HepG2 (cell line): ENCODE measurements at regions not wholly inside any gene's neighbourhood (a gene's known extent, or its start where the extent isn't known, plus 50 kb on each side); places are given as distances from the start of the nearest gene placed in this dataset.

Source experiments
- ATAC-seq: fragments of 200-7000 bp; cut with Tn5 transposase; 3 replicates; pipeline ENCODE4 v1.9.1; 2020; ENCODE audit warnings: mild to moderate bottlenecking, moderate library complexity
- BruUV-seq: library from RNA; stranded (reverse); fragments of 400-500 nt; replicated peaks from 2 replicates; lab custom pipeline; 2021; lab: Mats Ljungman, UMichigan
- CTCF ChIA-PET: fragments of 300-600 bp; formaldehyde crosslinking; extraction: SDS; loops from one replicate; lab custom pipeline; 2021; ENCODE audit warnings: low total read pairs, inconsistent platforms, low intra/inter-chr PET ratio; lab: Yijun Ruan, JAX
- POLR2A ChIA-PET: fragments of 350-600 bp; sonication (Branson Sonifier 250); formaldehyde crosslinking; loops from one replicate; lab custom pipeline; 2020; ENCODE audit warnings: antibody characterized with exemption, inconsistent platforms; lab: Yijun Ruan, JAX
- DNase-seq: peaks from one replicate; pipeline ENCODE4 v3.0.0-alpha.2; 2015; ENCODE audit warnings: low spot score
- FAIRE-seq: peaks from 3 replicates; lab custom pipeline; 2011; peaks lifted over from hg19 to GRCh38; lab: Jason Lieb, UNC
- H2AFZ ChIP-seq: one replicate; pipeline ENCODE4 v1.6.1; 2011; ENCODE audit warnings: low read length, inconsistent platforms
- H3K27ac ChIP-seq: fragments of 300-600 bp; 3 replicates; pipeline ENCODE4 v1.8.0; 2011; ENCODE audit warnings: mixed run types, mild to moderate bottlenecking, mixed read lengths, low read length, inconsistent platforms; ENCODE audit not compliant: insufficient read depth; ENCODE audit errors: extremely low read length
- H3K27me3 ChIP-seq, 2 experiments: fragments of 200-600 bp in 1 of 2; 2 replicates in 1 of 2; 3 replicates in 1 of 2; pipeline versions ENCODE4 v1.6.0 to v1.8.0; 2011; ENCODE audit warnings: low read length in 2 of 2, mild to moderate bottlenecking in 2 of 2, moderate library complexity in 2 of 2, inconsistent platforms in 1 of 2; ENCODE audit not compliant: insufficient read depth in 2 of 2, control insufficient read depth in 1 of 2
- H3K36me3 ChIP-seq, 2 experiments: fragments of 200-600 bp in 1 of 2; replicated peaks in 1 of 2; 2 replicates in 1 of 2; 3 replicates in 1 of 2; pipeline versions ENCODE4 v1.5.1 to v1.8.0; 2011; ENCODE audit warnings: low read length in 2 of 2, inconsistent platforms in 1 of 2; ENCODE audit not compliant: insufficient read depth in 2 of 2, control insufficient read depth in 1 of 2
- H3K4me1 ChIP-seq: 2 replicates; pipeline ENCODE4 v1.5.1; 2012; ENCODE audit warnings: low read length, inconsistent platforms; ENCODE audit not compliant: insufficient read depth
- H3K4me2 ChIP-seq: 2 replicates; pipeline ENCODE4 v1.6.0; 2011; ENCODE audit warnings: low read depth, low read length, inconsistent platforms
- H3K4me3 ChIP-seq, 3 experiments: fragments of 200-600 bp in 1 of 3; sonication (generic), shearing (Covaris generic) in 1 of 3; replicated peaks in 1 of 3; 2 replicates each; pipeline ENCODE4 v1.5.1; 2011 to 2016; ENCODE audit warnings: low read length in 3 of 3, inconsistent platforms in 2 of 3, low read depth in 2 of 3, mild to moderate bottlenecking in 2 of 3, control low read depth in 1 of 3, mixed read lengths in 1 of 3; ENCODE audit not compliant: insufficient read depth in 1 of 3
- H3K79me2 ChIP-seq: one replicate; pipeline ENCODE4 v1.6.1; 2011; ENCODE audit warnings: low read length, inconsistent platforms; ENCODE audit not compliant: insufficient read depth
- H3K9ac ChIP-seq: 2 replicates; pipeline ENCODE4 v1.6.0; 2011; ENCODE audit warnings: mild to moderate bottlenecking, low read depth, low read length, inconsistent platforms; ENCODE audit not compliant: insufficient read depth
- H3K9me3 ChIP-seq: 2 replicates; pipeline ENCODE4 v1.5.1; 2012; ENCODE audit warnings: mild to moderate bottlenecking, low read length
- H4K20me1 ChIP-seq: 2 replicates; pipeline ENCODE4 v1.6.0; 2011; ENCODE audit warnings: inconsistent platforms, mild to moderate bottlenecking, low read length, moderate library complexity; ENCODE audit not compliant: insufficient read depth
- NAIF1 ChIP-seq: sonication (generic); formaldehyde crosslinking; IDR thresholded peaks from 2 replicates; pipeline ENCODE4 v1.5.0; 2020; ENCODE audit warnings: mild to moderate bottlenecking, missing genetic modification reagents, borderline replicate concordance
- PHF21A ChIP-seq: sonication (generic); formaldehyde crosslinking; IDR thresholded peaks from 2 replicates; pipeline ENCODE4 v1.5.0; 2020; ENCODE audit warnings: mild to moderate bottlenecking, missing genetic modification reagents
- PHF5A ChIP-seq: IDR thresholded peaks from one replicate; pipeline ENCODE4 v1.6.1; 2018; ENCODE audit warnings: low read depth, missing genetic modification reagents; ENCODE audit not compliant: unreplicated experiment
- PPARG ChIP-seq: conservative IDR thresholded peaks from 2 replicates; pipeline ENCODE4 v1.6.1; 2016; ENCODE audit warnings: missing biosample characterization, missing genetic modification reagents
- PRDM4 ChIP-seq: sonication (generic); formaldehyde crosslinking; IDR thresholded peaks from 2 replicates; pipeline ENCODE4 v1.9.0; 2021; ENCODE audit warnings: missing genetic modification reagents, borderline replicate concordance
- SSRP1 ChIP-seq: IDR thresholded peaks from 2 replicates; pipeline ENCODE4 v1.6.1; 2016; ENCODE audit warnings: control low read depth
- TMF1 ChIP-seq: sonication (generic); formaldehyde crosslinking; IDR thresholded peaks from 2 replicates; pipeline ENCODE4 v1.8.1; 2022; ENCODE audit warnings: low read depth, missing genetic modification reagents
- ZBTB7B ChIP-seq: sonication (generic); formaldehyde crosslinking; IDR thresholded peaks from 2 replicates; pipeline ENCODE4 v1.4.0; 2020; ENCODE audit warnings: missing genetic modification reagents
- ZHX1 ChIP-seq: sonication (generic); formaldehyde crosslinking; IDR thresholded peaks from 2 replicates; pipeline ENCODE4 v1.8.1; 2022; ENCODE audit warnings: low read depth, mild to moderate bottlenecking, missing genetic modification reagents
- ZNF280D ChIP-seq: sonication (generic); formaldehyde crosslinking; IDR thresholded peaks from 2 replicates; pipeline ENCODE4 v1.5.1; 2020; ENCODE audit warnings: mild to moderate bottlenecking, missing genetic modification reagents
- ZNF597 ChIP-seq: sonication (generic); formaldehyde crosslinking; IDR thresholded peaks from 2 replicates; pipeline ENCODE4 v1.5.0; 2020; ENCODE audit warnings: missing genetic modification reagents
- WGBS: methylation state at CpG from one replicate; pipeline ENCODE4 v1.1.6; 2017; ENCODE audit warnings: low lambda C conversion rate; 5-methylcytosine and 5-hydroxymethylcytosine counted together
- in situ Hi-C: cut with HindIII; loops from 2 replicates; pipeline ENCODE4 v1.10.0; 2017; ENCODE audit warnings: low pct_unique_long_range_greater_than_20kb; ENCODE audit not compliant: extremely low pct_ligation_motif_present
- intact Hi-C: fragments of 100-400 bp; cut with micrococcal nuclease; formaldehyde crosslinking; loops from one replicate; pipeline ENCODE4 v1.10.0; 2022; ENCODE audit not compliant: unreplicated experiment

- 0% methylated on average over 1 of the region's 1 CpG for WGBS
- H3K4me1 ChIP-seq = no peaks in the 10 kb centered on the region
- POLR2A ChIA-PET = no interaction called here
- H3K27me3 ChIP-seq = no peaks in the 10 kb centered on the region
- no peak for FAIRE-seq
- ATAC-seq = no peak
- H2AFZ ChIP-seq = no peak overlapping the region
- H4K20me1 ChIP-seq = no peaks in the 10 kb centered on the region
- in situ Hi-C loops (no loop called here), intact Hi-C loops (no loop called here)
- H3K4me3 ChIP-seq = no peak overlapping the region
- CTCF ChIA-PET = no interaction called here
- H3K9ac ChIP-seq = no peak overlapping the region
- no peaks in the 10 kb centered on the region for H3K36me3 ChIP-seq
- no peaks in the 10 kb centered on the region for H3K9me3 ChIP-seq
- DNase-seq = no peak
- H3K4me2 ChIP-seq = no peak overlapping the region
- BruUV-seq = no TSS peak
- H3K27ac ChIP-seq = no peak overlapping the region
- no peaks in the 10 kb centered on the region for H3K79me2 ChIP-seq
- TF ChIP-seq TMF1 (CRISPR knock-in tag) = no peak
- TF ChIP-seq NAIF1 (CRISPR knock-in tag) = no peak
- TF ChIP-seq ZNF597 = no peak
- TF ChIP-seq PRDM4 (CRISPR knock-in tag) = no peak
- no peak for TF ChIP-seq PHF21A
- no peak for TF ChIP-seq ZNF280D (CRISPR knock-in tag)
- TF ChIP-seq ZHX1 = no peak
- TF ChIP-seq SSRP1 (CRISPR knock-in tag) = no peak
- TF ChIP-seq PHF5A (CRISPR knock-in tag) = no peak
- TF ChIP-seq ZBTB7B (CRISPR knock-in tag) = no peak
- no peak for TF ChIP-seq PPARG (CRISPR knock-in tag)
These were observed 57.1 kb upstream of the GUCY1A1 start for GRCh38 chr4:155609455-155610059.
